ENCODE measurements at regions not wholly inside any gene's neighbourhood (a gene's known extent, or its start where the extent isn't known, plus 50 kb on each side); places are given as distances from the start of the nearest gene placed in this dataset.

DNA sequence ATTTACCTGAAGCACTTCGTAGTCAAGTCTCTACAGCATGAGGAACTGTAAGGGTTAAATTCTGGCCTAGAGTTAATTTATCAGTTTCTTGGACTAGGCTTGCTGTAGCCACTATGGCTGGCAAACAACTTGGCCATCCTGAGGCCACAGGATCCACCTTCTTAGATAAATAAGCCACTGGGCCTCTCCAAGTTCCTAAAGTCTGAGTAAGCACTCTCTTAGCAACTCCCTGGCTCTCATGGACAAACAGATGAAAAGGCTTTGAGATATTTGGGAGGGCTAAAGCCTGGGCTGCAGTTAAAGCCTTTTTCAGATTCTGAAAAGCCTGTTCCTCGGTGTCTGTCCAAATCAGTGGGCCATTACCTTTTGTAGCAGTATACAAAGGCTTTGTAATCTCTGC, 675.0 kb downstream of the TMEM121 start:
- TF ChIP-seq, protein P1, sequence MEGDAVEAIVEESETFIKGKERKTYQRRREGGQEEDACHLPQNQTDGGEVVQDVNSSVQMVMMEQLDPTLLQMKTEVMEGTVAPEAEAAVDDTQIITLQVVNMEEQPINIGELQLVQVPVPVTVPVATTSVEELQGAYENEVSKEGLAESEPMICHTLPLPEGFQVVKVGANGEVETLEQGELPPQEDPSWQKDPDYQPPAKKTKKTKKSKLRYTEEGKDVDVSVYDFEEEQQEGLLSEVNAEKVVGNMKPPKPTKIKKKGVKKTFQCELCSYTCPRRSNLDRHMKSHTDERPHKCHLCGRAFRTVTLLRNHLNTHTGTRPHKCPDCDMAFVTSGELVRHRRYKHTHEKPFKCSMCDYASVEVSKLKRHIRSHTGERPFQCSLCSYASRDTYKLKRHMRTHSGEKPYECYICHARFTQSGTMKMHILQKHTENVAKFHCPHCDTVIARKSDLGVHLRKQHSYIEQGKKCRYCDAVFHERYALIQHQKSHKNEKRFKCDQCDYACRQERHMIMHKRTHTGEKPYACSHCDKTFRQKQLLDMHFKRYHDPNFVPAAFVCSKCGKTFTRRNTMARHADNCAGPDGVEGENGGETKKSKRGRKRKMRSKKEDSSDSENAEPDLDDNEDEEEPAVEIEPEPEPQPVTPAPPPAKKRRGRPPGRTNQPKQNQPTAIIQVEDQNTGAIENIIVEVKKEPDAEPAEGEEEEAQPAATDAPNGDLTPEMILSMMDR (IDR thresholded peaks at IDR 0.05; ENCODE audit: low read depth, low read length, poor library complexity, severe bottlenecking) = no peak
- no peak for TF ChIP-seq EZH2phosphoT487 (IDR thresholded peaks at IDR 0.05; ENCODE audit: borderline replicate concordance, low read length)

Data from DOHH2 (cell line).